AG09319 (cell line): ENCODE measurements at regions not wholly inside any gene's neighbourhood (a gene's known extent, or its start where the extent isn't known, plus 50 kb on each side); places are given as distances from the start of the nearest gene placed in this dataset.

Source experiments
- DNase-seq: peaks from one replicate; pipeline ENCODE4 v3.0.0-alpha.2; 2010; ENCODE audit warnings: low read depth; ENCODE audit errors: extremely low read depth
- CTCF ChIP-seq: IDR thresholded peaks from 2 replicates; pipeline ENCODE4 v1.5.1; 2011; ENCODE audit warnings: low read depth, mild to moderate bottlenecking, inconsistent platforms, low read length, moderate library complexity

- no peak for DNase-seq
- no peak for TF ChIP-seq CTCF
These were observed 292.4 kb downstream of the SP3 start for GRCh38 chr2:173672573-173673340.

- DNase-seq, result no peak
- TF ChIP-seq CTCF, result no peak
These were observed 291.5 kb downstream of the SP3 start for GRCh38 chr2:173673640-173674039.

- no peak for TF ChIP-seq CTCF
These were observed 288.5 kb downstream of the SP3 start for GRCh38 chr2:173676647-173677046.

GRCh38 chr2:173678186-173678585, 287.0 kb downstream of the SP3 start:
- no peak for DNase-seq
- TF ChIP-seq CTCF, result no peak

More at GRCh38 chr2:173676647-173677046, 288.5 kb downstream of the SP3 start:
- no peak for DNase-seq

- no peak for TF ChIP-seq CTCF
These were observed 284.6 kb downstream of the SP3 start for GRCh38 chr2:173680574-173680973.

GRCh38 chr2:173681881-173682650, 283.1 kb downstream of the SP3 start:
- no peak for DNase-seq
- TF ChIP-seq CTCF, result no peak

More at GRCh38 chr2:173680574-173680973, 284.6 kb downstream of the SP3 start:
- no peak for DNase-seq

- TF ChIP-seq CTCF, result no peak
- no peak for DNase-seq
These were observed 280.2 kb downstream of the SP3 start for GRCh38 chr2:173684896-173685459.
